ENCODE measurements at regions not wholly inside any gene's neighbourhood (a gene's known extent, or its start where the extent isn't known, plus 50 kb on each side); places are given as distances from the start of the nearest gene placed in this dataset.

GRCh38 chr4:184320631-184321030 lies 103.0 kb upstream of the ENPP6 start:
- ChIA-PET CTCF (interaction anchor here (1.0 kb wide), 1 partner anchor 15 kb away, joined by 3 read pairs; no protein-coding TSS in a partner anchor), POLR2A (no interaction called here)
- TF ChIP-seq ZNF544 (tag by site-specific recombination; IDR thresholded peaks at IDR 0.05) (no peak), PBX3 (CRISPR knock-in tag; IDR thresholded peaks at IDR 0.05) (no peak), ZNF175 (tag by site-specific recombination; IDR thresholded peaks at IDR 0.05) (no peak), ZFP69B (tag by site-specific recombination; IDR thresholded peaks at IDR 0.05) (no peak), ZNF514 (tag by site-specific recombination; IDR thresholded peaks at IDR 0.05) (no peak), ZNF624 (tag by site-specific recombination; IDR thresholded peaks at IDR 0.05) (no peak), ZNF2 (tag by site-specific recombination; IDR thresholded peaks at IDR 0.05) (no peak), ZBTB11 (tag by site-specific recombination; conservative IDR thresholded peaks at IDR 0.05; ENCODE audit: low read depth) (no peak), ZNF398 (tag by site-specific recombination; IDR thresholded peaks at IDR 0.05) (no peak), BCL11A (tag by site-specific recombination; IDR thresholded peaks at IDR 0.05; ENCODE audit: low read depth) (no peak), ZFP37 (tag by site-specific recombination; IDR thresholded peaks at IDR 0.05) (no peak)

GRCh38 chr4:184318852-184319251 lies 101.2 kb upstream of the ENPP6 start:
- Histone ChIP-seq H3K27ac (ENCODE audit: extremely low read depth, low read depth, low read length) (no peak overlapping the region), H3K36me3 (ENCODE audit: control insufficient read depth in 2 of 2, insufficient read depth in 1 of 2, low read length in 2 of 2) (no peaks in the 10 kb centered on the region), H3K4me3 (ENCODE audit: low read depth, low read length) (no peak overlapping the region), H3K9me3 (ENCODE audit: control insufficient read depth, insufficient read depth, low read depth, low read length) (no peaks in the 10 kb centered on the region), H3K4me1 (ENCODE audit: control insufficient read depth, insufficient read depth, low read length) (no peaks in the 10 kb centered on the region)
- CTCF ChIA-PET: no interaction called here
- TF ChIP-seq ZBTB17 (tag by site-specific recombination; IDR thresholded peaks at IDR 0.05): no peak
- POLR2A ChIA-PET: no interaction called here

More at GRCh38 chr4:184320631-184321030, 103.0 kb upstream of the ENPP6 start:
- Histone ChIP-seq H3K27ac (ENCODE audit: extremely low read depth, low read depth, low read length) (no peak overlapping the region), H3K4me1 (ENCODE audit: control insufficient read depth, insufficient read depth, low read length) (no peaks in the 10 kb centered on the region), H3K36me3 (ENCODE audit: control insufficient read depth in 2 of 2, insufficient read depth in 1 of 2, low read length in 2 of 2) (no peaks in the 10 kb centered on the region), H3K4me3 (ENCODE audit: low read depth, low read length) (no peak overlapping the region), H3K9me3 (ENCODE audit: control insufficient read depth, insufficient read depth, low read depth, low read length) (no peaks in the 10 kb centered on the region)

GRCh38 chr4:184317234-184317918 lies 99.7 kb upstream of the ENPP6 start:
- ChIA-PET CTCF (no interaction called here), POLR2A (no interaction called here)
- no peak overlapping the region for H3K4me3 ChIP-seq (ENCODE audit: low read depth, low read length)
- no peak overlapping the region for H3K27ac ChIP-seq (ENCODE audit: extremely low read depth, low read depth, low read length)
- H3K9me3 ChIP-seq (ENCODE audit: control insufficient read depth, insufficient read depth, low read depth, low read length): no peaks in the 10 kb centered on the region
- no peaks in the 10 kb centered on the region for H3K4me1 ChIP-seq (ENCODE audit: control insufficient read depth, insufficient read depth, low read length)
- no peaks in the 10 kb centered on the region for H3K36me3 ChIP-seq (ENCODE audit: control insufficient read depth in 2 of 2, insufficient read depth in 1 of 2, low read length in 2 of 2)
- no peak for TF ChIP-seq ZNF280D (tag by site-specific recombination; IDR thresholded peaks at IDR 0.05)
- TF ChIP-seq ZNF18 (tag by site-specific recombination; IDR thresholded peaks at IDR 0.05): no peak
- no peak for TF ChIP-seq ZNF335 (tag by site-specific recombination; conservative IDR thresholded peaks at IDR 0.05)
- no peak for TF ChIP-seq ZNF792 (tag by site-specific recombination; IDR thresholded peaks at IDR 0.05)
- TF ChIP-seq KLF8 (tag by site-specific recombination; IDR thresholded peaks at IDR 0.05): no peak
- TF ChIP-seq ZNF146 (tag by site-specific recombination; IDR thresholded peaks at IDR 0.05): no peak
- TF ChIP-seq ZNF354C (tag by site-specific recombination; IDR thresholded peaks at IDR 0.05; ENCODE audit: borderline replicate concordance, low read depth): no peak
- no peak for TF ChIP-seq ZNF529 (tag by site-specific recombination; IDR thresholded peaks at IDR 0.05; ENCODE audit: insufficient replicate concordance)
- TF ChIP-seq ZNF596 (tag by site-specific recombination; IDR thresholded peaks at IDR 0.05): no peak

Data from HEK293 (cell line).